GM23338 (cell line): ENCODE measurements at regions not wholly inside any gene's neighbourhood (a gene's known extent, or its start where the extent isn't known, plus 50 kb on each side); places are given as distances from the start of the nearest gene placed in this dataset.

Experiments
- ATAC-seq: fragments of 200-7000 bp; cut with Tn5 transposase; 3 replicates; pipeline ENCODE4 v1.9.1; 2020
- DNase-seq: peaks from one replicate; pipeline ENCODE4 v3.0.0-alpha.2; 2015; ENCODE audit warnings: low spot score
- H2AFZ ChIP-seq: fragments of 200-600 bp; sonication (generic); 2 replicates; pipeline ENCODE4 v1.8.0; 2016; ENCODE audit warnings: antibody characterized with exemption, mild to moderate bottlenecking, moderate library complexity
- H3F3A ChIP-seq: fragments of 200-600 bp; sonication (generic); replicated peaks from 2 replicates; pipeline ENCODE4 v1.8.0; 2017; ENCODE audit warnings: antibody characterized with exemption, mixed run types, low read depth
- H3K27ac ChIP-seq: fragments of 200-600 bp; sonication (generic); 2 replicates; pipeline ENCODE4 v1.6.1; 2016; ENCODE audit warnings: low read depth
- H3K27me3 ChIP-seq: fragments of 200-600 bp; sonication (generic); 2 replicates; pipeline ENCODE4 v1.8.0; 2016; ENCODE audit warnings: mild to moderate bottlenecking, mixed run types, moderate library complexity; ENCODE audit not compliant: insufficient read depth
- H3K36me3 ChIP-seq: fragments of 200-600 bp; sonication (generic); 2 replicates; pipeline ENCODE4 v1.8.0; 2016; ENCODE audit warnings: mild to moderate bottlenecking; ENCODE audit not compliant: insufficient read depth
- H3K4me1 ChIP-seq: fragments of 200-600 bp; sonication (generic); 2 replicates; pipeline ENCODE4 v1.8.0; 2016; ENCODE audit warnings: mild to moderate bottlenecking, moderate library complexity; ENCODE audit not compliant: insufficient read depth
- H3K4me2 ChIP-seq: fragments of 200-600 bp; sonication (generic); 2 replicates; pipeline ENCODE4 v1.7.1; 2017; ENCODE audit warnings: mixed run types
- H3K4me3 ChIP-seq: fragments of 200-600 bp; sonication (generic); 2 replicates; pipeline ENCODE4 v1.6.1; 2016; ENCODE audit warnings: mixed run types
- H3K79me2 ChIP-seq: fragments of 200-600 bp; sonication (generic); replicated peaks from 2 replicates; pipeline ENCODE4 v1.8.0; 2017; ENCODE audit warnings: mild to moderate bottlenecking; ENCODE audit not compliant: insufficient read depth
- H3K9me2 ChIP-seq: fragments of 200-600 bp; sonication (generic); 2 replicates; pipeline ENCODE4 v1.8.0; 2017; ENCODE audit not compliant: insufficient read depth
- H4K20me1 ChIP-seq: fragments of 200-600 bp; sonication (generic); replicated peaks from 2 replicates; pipeline ENCODE4 v1.8.0; 2017; ENCODE audit warnings: mild to moderate bottlenecking; ENCODE audit not compliant: insufficient read depth
- H3K27ac Mint-ChIP-seq: 2 replicates; pipeline ENCODE4 v1.8.0; 2020; ENCODE audit warnings: inconsistent platforms, mild to moderate bottlenecking, moderate library complexity, mixed read lengths
- H3K27me3 Mint-ChIP-seq: 3 replicates; pipeline ENCODE4 v1.8.0; 2022; ENCODE audit warnings: low read depth, mild to moderate bottlenecking, moderate library complexity, mixed read lengths, inconsistent platforms; ENCODE audit not compliant: insufficient read depth, poor library complexity
- H3K36me3 Mint-ChIP-seq: 3 replicates; pipeline ENCODE4 v1.8.0; 2021; ENCODE audit warnings: low read depth, mild to moderate bottlenecking, inconsistent platforms, moderate library complexity, mixed read lengths
- H3K4me1 Mint-ChIP-seq: 3 replicates; pipeline ENCODE4 v1.8.0; 2020; ENCODE audit warnings: mild to moderate bottlenecking, inconsistent platforms, mixed read lengths
- H3K4me3 Mint-ChIP-seq: 3 replicates; pipeline ENCODE4 v1.8.0; 2021; ENCODE audit warnings: moderate library complexity, mild to moderate bottlenecking, inconsistent platforms, mixed read lengths
- H3K9me3 Mint-ChIP-seq: 3 replicates; pipeline ENCODE4 v1.8.0; 2020; ENCODE audit warnings: moderate library complexity, mild to moderate bottlenecking, inconsistent platforms, mixed read lengths
- CREB1 ChIP-seq: fragments of 250-450 bp; sonication (Bioruptor Pico); IDR thresholded peaks from 2 replicates; pipeline ENCODE4 v1.5.0; 2020; ENCODE audit warnings: low read depth, mild to moderate bottlenecking, moderate library complexity
- ETS1 ChIP-seq: IDR thresholded peaks from 2 replicates; pipeline ENCODE4 v1.6.1; 2016; ENCODE audit warnings: antibody characterized with exemption
- EZH2 ChIP-seq: fragments of 200-600 bp; sonication (generic); IDR thresholded peaks from one replicate; pipeline ENCODE4 v1.8.0; 2017; ENCODE audit warnings: antibody characterized with exemption, mild to moderate bottlenecking, low read depth; ENCODE audit not compliant: unreplicated experiment
- EZH2phosphoT487 ChIP-seq: fragments of 200-600 bp; sonication (generic); IDR thresholded peaks from one replicate; pipeline ENCODE4 v1.8.1; 2018; ENCODE audit warnings: antibody characterized with exemption; ENCODE audit not compliant: unreplicated experiment
- JUNB ChIP-seq: IDR thresholded peaks from one replicate; pipeline ENCODE4 v1.6.1; 2016; ENCODE audit warnings: antibody characterized with exemption; ENCODE audit not compliant: unreplicated experiment
- NANOG ChIP-seq: IDR thresholded peaks from 2 replicates; pipeline ENCODE4 v1.6.1; 2016; ENCODE audit warnings: antibody characterized with exemption, borderline replicate concordance
- REST ChIP-seq: IDR thresholded peaks from one replicate; pipeline ENCODE4 v1.6.1; 2018; ENCODE audit warnings: antibody characterized with exemption; ENCODE audit not compliant: unreplicated experiment
- STAT1 ChIP-seq: IDR thresholded peaks from one replicate; pipeline ENCODE4 v1.6.1; 2016; ENCODE audit warnings: antibody characterized with exemption; ENCODE audit not compliant: unreplicated experiment
- ZNF114 ChIP-seq: fragments of 250-450 bp; sonication (Bioruptor Pico); IDR thresholded peaks from 2 replicates; pipeline ENCODE4 v1.5.0; 2020; ENCODE audit warnings: mild to moderate bottlenecking, moderate library complexity
- ZNF331 ChIP-seq: fragments of 250-450 bp; sonication (Bioruptor Pico); IDR thresholded peaks from 2 replicates; pipeline ENCODE4 v1.5.0; 2020; ENCODE audit warnings: low read depth, mild to moderate bottlenecking, moderate library complexity
- ZNF462 ChIP-seq: fragments of 250-450 bp; sonication (Bioruptor Pico); IDR thresholded peaks from 2 replicates; pipeline ENCODE4 v1.5.0; 2020; ENCODE audit warnings: mild to moderate bottlenecking, moderate library complexity

GRCh38 chr19:30077851-30078355, 135.9 kb downstream of the URI1 start:
- no peak for ATAC-seq
- no peak for TF ChIP-seq EZH2phosphoT487
- TF ChIP-seq JUNB = no peak
- TF ChIP-seq CREB1 = no peak
- TF ChIP-seq STAT1 = no peak
- TF ChIP-seq EZH2 = no peak
- no peak for TF ChIP-seq ZNF331 (CRISPR knock-in tag)
- H3F3A ChIP-seq = no peaks in the 10 kb centered on the region

GRCh38 chr19:30078381-30078910, 136.4 kb downstream of the URI1 start:
- no peak overlapping the region for H3K27ac Mint-ChIP-seq
- no peak for ATAC-seq
- TF ChIP-seq ZNF114 (CRISPR knock-in tag) = no peak
- TF ChIP-seq REST = no peak
- TF ChIP-seq EZH2 = no peak
- TF ChIP-seq ZNF462 (CRISPR knock-in tag) = no peak
- no peak for TF ChIP-seq ETS1
- no peak for TF ChIP-seq NANOG
- no peak for TF ChIP-seq ZNF331 (CRISPR knock-in tag)

More at GRCh38 chr19:30077851-30078355, 135.9 kb downstream of the URI1 start:
- H3K27me3 Mint-ChIP-seq = peaks cover 6% of the 10 kb centered on the region
- no peak overlapping the region for H3K4me3 Mint-ChIP-seq
- no peaks in the 10 kb centered on the region for H4K20me1 ChIP-seq
- H3K36me3 ChIP-seq = no peaks in the 10 kb centered on the region
- peaks cover 3% of the 10 kb centered on the region for H3K4me1 Mint-ChIP-seq
- peaks cover 9% of the 10 kb centered on the region; the same call in 2 of the 3 replicates for H3K9me3 Mint-ChIP-seq
- H3K4me3 ChIP-seq = no peak overlapping the region
- H3K4me2 ChIP-seq = no peak overlapping the region
- H3K36me3 Mint-ChIP-seq = no peaks in the 10 kb centered on the region; the same call in 2 of the 3 replicates
- H3K4me1 ChIP-seq = no peaks in the 10 kb centered on the region
- no peak overlapping the region for H3K27ac Mint-ChIP-seq
- H2AFZ ChIP-seq = no peak overlapping the region
- no peaks in the 10 kb centered on the region for H3K9me2 ChIP-seq
- no peak overlapping the region for H3K27ac ChIP-seq
- no peaks in the 10 kb centered on the region for H3K27me3 ChIP-seq
- DNase-seq = no peak
- H3K79me2 ChIP-seq = no peaks in the 10 kb centered on the region

More at GRCh38 chr19:30078381-30078910, 136.4 kb downstream of the URI1 start:
- Mint-ChIP-seq H3K36me3 (no peaks in the 10 kb centered on the region; the same call in 2 of the 3 replicates), H3K4me1 (peaks cover 3% of the 10 kb centered on the region), H3K27me3 (peaks cover 6% of the 10 kb centered on the region), H3K9me3 (peaks cover 9% of the 10 kb centered on the region; the same call in 2 of the 3 replicates), H3K4me3 (no peak overlapping the region)
- Histone ChIP-seq H4K20me1 (no peaks in the 10 kb centered on the region), H2AFZ (no peak overlapping the region), H3K9me2 (no peaks in the 10 kb centered on the region), H3K4me2 (no peak overlapping the region), H3K36me3 (no peaks in the 10 kb centered on the region), H3K4me1 (no peaks in the 10 kb centered on the region), H3K4me3 (no peak overlapping the region), H3F3A (no peaks in the 10 kb centered on the region), H3K27me3 (no peaks in the 10 kb centered on the region), H3K79me2 (no peaks in the 10 kb centered on the region), H3K27ac (no peak overlapping the region)
- no peak for DNase-seq
